H1 (cell line): ENCODE measurements at regions not wholly inside any gene's neighbourhood (a gene's known extent, or its start where the extent isn't known, plus 50 kb on each side); places are given as distances from the start of the nearest gene placed in this dataset.

Source experiments
- CTCF ChIA-PET: fragments of 300-600 bp; sonication (Branson Sonifier 250); formaldehyde crosslinking; loops from one replicate; lab custom pipeline; 2021; ENCODE audit not compliant: partially characterized antibody; lab: Charles Lee
- POLR2A ChIA-PET: fragments of 300-600 bp; sonication (Branson Sonifier 250); formaldehyde crosslinking; loops from one replicate; lab custom pipeline; 2021; ENCODE audit warnings: inconsistent platforms; ENCODE audit not compliant: partially characterized antibody; lab: Charles Lee
- DNase-seq, 2 experiments: peaks; one replicate each; pipeline versions ENCODE4 v3.0.0 to v3.0.0-alpha.2; 2010 to 2022; ENCODE audit warnings: low spot score in 2 of 2, low read depth in 1 of 2, mixed read lengths in 1 of 2
- FAIRE-seq: peaks from 2 replicates; lab custom pipeline; 2011; peaks lifted over from hg19 to GRCh38; lab: Jason Lieb, UNC
- H2AFZ ChIP-seq: 2 replicates; pipeline ENCODE4 v1.8.1; 2012; ENCODE audit warnings: low read length, inconsistent platforms
- H2AK5ac ChIP-seq: 2 replicates; pipeline ENCODE4 v1.6.1; 2013; ENCODE audit warnings: low read depth, low read length
- H2BK120ac ChIP-seq: replicated peaks from 2 replicates; pipeline ENCODE3; 2013; ENCODE audit warnings: low read depth, low read length, inconsistent platforms
- H2BK12ac ChIP-seq: 2 replicates; pipeline ENCODE4 v1.6.1; 2013; ENCODE audit warnings: low read depth, low read length
- H2BK15ac ChIP-seq: 2 replicates; pipeline ENCODE4 v1.6.1; 2013; ENCODE audit warnings: low read length
- H2BK20ac ChIP-seq: 2 replicates; pipeline ENCODE4 v1.6.1; 2013; ENCODE audit warnings: low read length
- H2BK5ac ChIP-seq: 2 replicates; pipeline ENCODE4 v1.6.1; 2013; ENCODE audit warnings: low read depth, low read length
- H3K14ac ChIP-seq: 2 replicates; pipeline ENCODE4 v1.6.1; 2013; ENCODE audit warnings: inconsistent platforms; ENCODE audit not compliant: insufficient read length
- H3K18ac ChIP-seq: 2 replicates; pipeline ENCODE4 v1.6.1; 2013; ENCODE audit warnings: low read length; ENCODE audit errors: extremely low read depth
- H3K23ac ChIP-seq: 2 replicates; pipeline ENCODE4 v1.6.1; 2013; ENCODE audit warnings: inconsistent platforms; ENCODE audit not compliant: insufficient read length
- H3K23me2 ChIP-seq: 2 replicates; pipeline ENCODE4 v1.6.1; 2013; ENCODE audit warnings: low read depth, low read length
- H3K27ac ChIP-seq: 2 replicates; pipeline ENCODE4 v1.6.1; 2011; ENCODE audit warnings: low read depth, low read length, inconsistent platforms
- H3K27me3 ChIP-seq, 4 experiments: replicated peaks in 1 of 4; 1 replicate in 1 of 4; 2 replicates in 3 of 4; pipeline versions ENCODE4 v1.6.1 to v1.8.1; 2011 to 2013; ENCODE audit warnings: low read length in 3 of 4, mild to moderate bottlenecking in 3 of 4, inconsistent platforms in 2 of 4, mixed read lengths in 2 of 4, moderate library complexity in 1 of 4; ENCODE audit not compliant: control insufficient read depth in 3 of 4, insufficient read depth in 3 of 4; ENCODE audit errors: extremely low read depth in 1 of 4
- H3K36me3 ChIP-seq, 4 experiments: 2 replicates each; pipeline versions ENCODE4 v1.6.1 to v1.8.1; 2011 to 2013; ENCODE audit warnings: mild to moderate bottlenecking in 4 of 4, low read length in 3 of 4, moderate library complexity in 2 of 4, control low read depth in 1 of 4, inconsistent platforms in 1 of 4; ENCODE audit not compliant: insufficient read depth in 4 of 4, control insufficient read depth in 2 of 4
- H3K4ac ChIP-seq: replicated peaks from 2 replicates; pipeline ENCODE3; 2013; ENCODE audit warnings: low read length, low read depth, mixed read lengths, inconsistent platforms; ENCODE audit not compliant: insufficient read length
- H3K4me1 ChIP-seq, 4 experiments: replicated peaks in 1 of 4; 1 replicate in 1 of 4; 2 replicates in 3 of 4; pipeline versions ENCODE4 v1.6.1 to v1.8.1; 2011 to 2013; ENCODE audit warnings: low read length in 3 of 4, inconsistent platforms in 2 of 4, mixed read lengths in 1 of 4; ENCODE audit not compliant: insufficient read depth in 4 of 4, control insufficient read depth in 3 of 4
- H3K4me2 ChIP-seq, 2 experiments: 2 replicates each; pipeline versions ENCODE4 v1.6.1 to v1.8.1; 2011 to 2013; ENCODE audit warnings: low read depth in 2 of 2, low read length in 2 of 2, control low read depth in 1 of 2, inconsistent platforms in 1 of 2, mild to moderate bottlenecking in 1 of 2; ENCODE audit not compliant: insufficient read depth in 1 of 2
- H3K4me3 ChIP-seq, 4 experiments: fragments of 200-600, 300-600 bp in 1 of 4; sonication (generic), shearing (Covaris generic), sonication (Bioruptor Twin) in 1 of 4; 2 replicates each; pipeline versions ENCODE4 v1.5.1 to v1.8.1; 2011 to 2016; ENCODE audit warnings: low read length in 4 of 4, low read depth in 3 of 4, control low read depth in 2 of 4, inconsistent platforms in 2 of 4, mild to moderate bottlenecking in 2 of 4, mixed read lengths in 1 of 4, moderate library complexity in 1 of 4; ENCODE audit not compliant: insufficient read depth in 2 of 4; ENCODE audit errors: extremely low read depth in 1 of 4
- H3K56ac ChIP-seq: replicated peaks from 2 replicates; pipeline ENCODE3; 2013; ENCODE audit warnings: low read depth, mild to moderate bottlenecking, mixed read lengths, low read length, inconsistent platforms; ENCODE audit not compliant: insufficient read length
- H3K79me1 ChIP-seq: 2 replicates; pipeline ENCODE4 v1.6.1; 2013; ENCODE audit warnings: low read depth, low read length, control low read depth
- H3K79me2 ChIP-seq, 2 experiments: 2 replicates each; pipeline versions ENCODE4 v1.6.1 to v1.8.1; 2012 to 2013; ENCODE audit warnings: low read length in 2 of 2, mild to moderate bottlenecking in 2 of 2, inconsistent platforms in 1 of 2; ENCODE audit not compliant: insufficient read depth in 2 of 2, control insufficient read depth in 1 of 2
- H3K9ac ChIP-seq, 4 experiments: replicated peaks in 1 of 4; 1 replicate in 1 of 4; 2 replicates in 3 of 4; pipeline versions ENCODE4 v1.6.1 to v1.8.1; 2011 to 2013; ENCODE audit warnings: low read depth in 3 of 4, low read length in 3 of 4, control low read depth in 2 of 4, mild to moderate bottlenecking in 2 of 4, moderate library complexity in 2 of 4, inconsistent platforms in 1 of 4; ENCODE audit errors: extremely low read depth in 1 of 4
- H3K9me3 ChIP-seq, 2 experiments: 2 replicates each; pipeline versions ENCODE4 v1.6.1 to v1.8.1; 2012 to 2013; ENCODE audit warnings: mild to moderate bottlenecking in 2 of 2, moderate library complexity in 2 of 2, control low read depth in 1 of 2, inconsistent platforms in 1 of 2, low read depth in 1 of 2, low read length in 1 of 2, mixed read lengths in 1 of 2; ENCODE audit not compliant: insufficient read depth in 2 of 2
- H4K20me1 ChIP-seq, 2 experiments: replicated peaks in 1 of 2; 2 replicates each; pipeline versions ENCODE3 to v1.8.1; 2011 to 2013; ENCODE audit warnings: inconsistent platforms in 2 of 2, low read length in 2 of 2, mild to moderate bottlenecking in 1 of 2; ENCODE audit not compliant: insufficient read depth in 2 of 2, control insufficient read depth in 1 of 2
- H4K5ac ChIP-seq: 2 replicates; pipeline ENCODE4 v1.6.1; 2013; ENCODE audit warnings: low read length, low read depth, mixed read lengths, inconsistent platforms; ENCODE audit not compliant: insufficient read length
- H4K8ac ChIP-seq: 2 replicates; pipeline ENCODE4 v1.8.0; 2013; ENCODE audit warnings: mild to moderate bottlenecking, moderate library complexity, low read length, inconsistent platforms; ENCODE audit not compliant: insufficient read depth; ENCODE audit errors: extremely low read depth
- H4K91ac ChIP-seq: replicated peaks from 2 replicates; pipeline ENCODE3; 2013; ENCODE audit warnings: low read length, mixed read lengths, inconsistent platforms; ENCODE audit not compliant: insufficient read length
- BRCA1 ChIP-seq: IDR thresholded peaks from 2 replicates; pipeline ENCODE4 v1.6.1; 2012; ENCODE audit warnings: low read depth, low read length, improper control_type of control experiment
- CHD2 ChIP-seq: IDR thresholded peaks from 2 replicates; pipeline ENCODE4 v1.6.1; 2012; ENCODE audit warnings: low read length, improper control_type of control experiment
- EP300 ChIP-seq, 2 experiments: IDR thresholded peaks; 1 replicate in 1 of 2; 2 replicates in 1 of 2; pipeline ENCODE4 v1.6.1; 2011 to 2012; ENCODE audit warnings: low read depth in 2 of 2, low read length in 2 of 2, mild to moderate bottlenecking in 2 of 2, borderline replicate concordance in 1 of 2, inconsistent platforms in 1 of 2, moderate library complexity in 1 of 2
- JUND ChIP-seq: IDR thresholded peaks from 2 replicates; pipeline ENCODE4 v1.6.1; 2011; ENCODE audit warnings: mild to moderate bottlenecking, improper control_type of control experiment, low read length
- KDM5A ChIP-seq: fragments of 200-600 bp; IDR thresholded peaks from 2 replicates; pipeline ENCODE4 v1.7.1; 2012; ENCODE audit warnings: mild to moderate bottlenecking, low read length, inconsistent platforms, mixed read lengths
- POLR2A ChIP-seq, 2 experiments: IDR thresholded peaks; 1 replicate in 1 of 2; 2 replicates in 1 of 2; pipeline ENCODE4 v1.6.1; 2011; ENCODE audit warnings: low read depth in 2 of 2, low read length in 2 of 2, mild to moderate bottlenecking in 2 of 2; ENCODE audit errors: control extremely low read depth in 1 of 2
- SP4 ChIP-seq: IDR thresholded peaks from 2 replicates; pipeline ENCODE4 v1.6.1; 2012; ENCODE audit warnings: low read length, inconsistent platforms
- SRF ChIP-seq: IDR thresholded peaks from 2 replicates; pipeline ENCODE4 v1.6.1; 2011; ENCODE audit warnings: mild to moderate bottlenecking, low read depth, low read length, moderate library complexity
- SUZ12 ChIP-seq: fragments of 200-600 bp; sonication (generic); IDR thresholded peaks from 2 replicates; pipeline ENCODE4 v1.6.1; 2012; ENCODE audit warnings: mild to moderate bottlenecking, inconsistent platforms, low read length, moderate library complexity, mixed read lengths
- TCF12 ChIP-seq: IDR thresholded peaks from 2 replicates; pipeline ENCODE4 v1.6.1; 2011; ENCODE audit warnings: low read depth, mild to moderate bottlenecking, low read length
- ZNF274 ChIP-seq: IDR thresholded peaks from 2 replicates; pipeline ENCODE4 v1.7.0; 2012; ENCODE audit warnings: low read length, borderline replicate concordance; ENCODE audit errors: extremely low read depth
- WGBS, 2 experiments: shearing (Covaris generic) in 1 of 2; methylation state at CpG; one replicate each; pipeline versions ENCODE4 v1.1.6 to v1.1.7; 2013 to 2015; ENCODE audit warnings: low lambda C conversion rate in 2 of 2, mixed read lengths in 2 of 2, inconsistent platforms in 1 of 2, low coverage in 1 of 2, missing lambda C conversion rate in 1 of 2; ENCODE audit not compliant: insufficient replicate concordance in 2 of 2, insufficient coverage in 1 of 2, insufficient read length in 1 of 2; ENCODE audit errors: extremely low coverage in 1 of 2, missing lambda C conversion rate in 1 of 2; 5-methylcytosine and 5-hydroxymethylcytosine counted together

- no peak overlapping the region for H3K4me2 ChIP-seq
- H3K14ac ChIP-seq, result no peak overlapping the region
- H3K56ac ChIP-seq, result no peak overlapping the region
- H2AFZ ChIP-seq, result no peak overlapping the region
- H3K23me2 ChIP-seq, result no peaks in the 10 kb centered on the region
- H2BK12ac ChIP-seq, result no peak overlapping the region
- no peak overlapping the region for H2BK120ac ChIP-seq
- H3K36me3 ChIP-seq, result no peaks in the 10 kb centered on the region
- H2AK5ac ChIP-seq, result no peak overlapping the region
- H3K4ac ChIP-seq, result no peak overlapping the region
- TF ChIP-seq CHD2 (no peak), SP4 (no peak), SRF (no peak), JUND (no peak), EP300 (IDR thresholded peaks at IDR 0.05; ENCODE audit: borderline replicate concordance in 1 of 2, low read depth in 2 of 2, low read length in 2 of 2) (no peak), SUZ12 (no peak), KDM5A (no peak), TCF12 (no peak), POLR2A (IDR thresholded peaks at IDR 0.05; ENCODE audit: control extremely low read depth in 1 of 2, low read depth in 2 of 2, low read length in 2 of 2) (no peak), ZNF274 (no peak), BRCA1 (no peak)
- H2BK15ac ChIP-seq, result no peak overlapping the region
- FAIRE-seq (no peak), DNase-seq (no peak)
- H2BK20ac ChIP-seq, result no peak overlapping the region
- no peak overlapping the region for H4K91ac ChIP-seq
- WGBS, 2 experiments, result 91% methylated on average over 5 of the region's 5 CpGs; no CpG with 5 or more reads in 1 of the 2 experiments
- H3K79me1 ChIP-seq, result no peaks in the 10 kb centered on the region
- H4K8ac ChIP-seq, result no peak overlapping the region
- H3K4me1 ChIP-seq, result no peaks in the 10 kb centered on the region
- no peak overlapping the region for H3K23ac ChIP-seq
- no peaks in the 10 kb centered on the region for H3K79me2 ChIP-seq
- H3K27ac ChIP-seq, result no peak overlapping the region
- H4K5ac ChIP-seq, result no peak overlapping the region
- H3K9ac ChIP-seq, result no peak overlapping the region
- H3K27me3 ChIP-seq, result no peaks in the 10 kb centered on the region
- H3K18ac ChIP-seq, result no peak overlapping the region
- POLR2A ChIA-PET, result no interaction called here
- CTCF ChIA-PET, result interaction anchor here (0.8 to 1.7 kb wide), 2 partner anchors 11 to 182 kb away, joined by 4 to 7 read pairs; no protein-coding TSS in a partner anchor
- H4K20me1 ChIP-seq, result no peaks in the 10 kb centered on the region
- H2BK5ac ChIP-seq, result no peak overlapping the region
- H3K9me3 ChIP-seq, result no peaks in the 10 kb centered on the region
- H3K4me3 ChIP-seq, result no peak overlapping the region
Measured at GRCh38 chr2:226445216-226445861, 354.3 kb downstream of the IRS1 start.
